Muscle of leg (tissue), 3 donors: ENCODE measurements at regions not wholly inside any gene's neighbourhood (a gene's known extent, or its start where the extent isn't known, plus 50 kb on each side); places are given as distances from the start of the nearest gene placed in this dataset.

Source experiments
- DNase-seq: peaks from one replicate; pipeline ENCODE4 v3.0.0; 2013
- H3K27ac ChIP-seq: one replicate; pipeline ENCODE4 v1.5.1; 2013; ENCODE audit warnings: mild to moderate bottlenecking, low read length, control low read depth
- H3K27me3 ChIP-seq: one replicate; pipeline ENCODE4 v1.6.1; 2013; ENCODE audit warnings: low read length; ENCODE audit not compliant: control insufficient read depth, insufficient read depth
- H3K36me3 ChIP-seq: one replicate; pipeline ENCODE4 v1.6.1; 2013; ENCODE audit warnings: low read length; ENCODE audit not compliant: control insufficient read depth, insufficient read depth
- H3K4me1 ChIP-seq: one replicate; pipeline ENCODE4 v1.6.1; 2013; ENCODE audit warnings: low read length; ENCODE audit not compliant: control insufficient read depth, insufficient read depth
- H3K4me3 ChIP-seq: one replicate; pipeline ENCODE4 v1.5.1; 2013; ENCODE audit warnings: low read length, control low read depth
- H3K9me3 ChIP-seq: replicated peaks from 2 replicates; pipeline ENCODE4 v1.6.1; 2013; ENCODE audit warnings: low read depth, low read length; ENCODE audit not compliant: control insufficient read depth
- WGBS: methylation state at CpG from one replicate; pipeline ENCODE4 v1.1.5; 2013; ENCODE audit warnings: missing lambda C conversion rate; ENCODE audit not compliant: insufficient coverage; 5-methylcytosine and 5-hydroxymethylcytosine counted together

GRCh38 chr18:24590946-24591345 is 130.5 kb downstream of the HRH4 start:
- no peaks in the 10 kb centered on the region for H3K36me3 ChIP-seq
- 74% methylated on average over 4 of the region's 4 CpGs for WGBS
- peaks cover 5% of the 10 kb centered on the region for H3K4me1 ChIP-seq
- DNase-seq, result no peak
- H3K27me3 ChIP-seq, result no peaks in the 10 kb centered on the region
- no peaks in the 10 kb centered on the region for H3K9me3 ChIP-seq
- H3K27ac ChIP-seq, result no peak overlapping the region
- H3K4me3 ChIP-seq, result no peak overlapping the region

- Histone ChIP-seq H3K9me3 (no peaks in the 10 kb centered on the region), H3K4me1 (no peaks in the 10 kb centered on the region), H3K36me3 (no peaks in the 10 kb centered on the region), H3K27me3 (no peaks in the 10 kb centered on the region), H3K27ac (no peak overlapping the region), H3K4me3 (no peak overlapping the region)
- DNase-seq, result no peak
- no CpG with 5 or more reads among the region's 3 CpGs for WGBS
Measured at GRCh38 chr18:24593401-24593800, 133.0 kb downstream of the HRH4 start.

- Histone ChIP-seq H3K9me3 (no peaks in the 10 kb centered on the region), H3K27ac (no peak overlapping the region), H3K4me1 (no peaks in the 10 kb centered on the region), H3K4me3 (no peak overlapping the region), H3K27me3 (no peaks in the 10 kb centered on the region), H3K36me3 (no peaks in the 10 kb centered on the region)
- no peak for DNase-seq
- no CpG with 5 or more reads among the region's 4 CpGs for WGBS
Measured at GRCh38 chr18:24593886-24594285, 133.4 kb downstream of the HRH4 start.

GRCh38 chr18:24595561-24596031 is 135.2 kb downstream of the HRH4 start:
- H3K36me3 ChIP-seq, result no peaks in the 10 kb centered on the region
- H3K27ac ChIP-seq, result no peak overlapping the region
- H3K4me3 ChIP-seq, result no peak overlapping the region
- H3K27me3 ChIP-seq, result no peaks in the 10 kb centered on the region
- H3K9me3 ChIP-seq, result no peaks in the 10 kb centered on the region
- H3K4me1 ChIP-seq, result no peaks in the 10 kb centered on the region
- 61% methylated on average over 5 of the region's 12 CpGs for WGBS
- DNase-seq, result no peak

GRCh38 chr18:24600076-24600654 is 139.7 kb downstream of the HRH4 start:
- H3K4me1 ChIP-seq, result no peaks in the 10 kb centered on the region
- H3K36me3 ChIP-seq, result no peaks in the 10 kb centered on the region
- H3K27ac ChIP-seq, result no peak overlapping the region
- DNase-seq, result peak; percentile 91
- no peaks in the 10 kb centered on the region for H3K9me3 ChIP-seq
- H3K4me3 ChIP-seq, result no peak overlapping the region
- H3K27me3 ChIP-seq, result no peaks in the 10 kb centered on the region
- no CpG with 5 or more reads among the region's 6 CpGs for WGBS

GRCh38 chr18:24601585-24601984 is 141.1 kb downstream of the HRH4 start:
- Histone ChIP-seq H3K4me3 (no peak overlapping the region), H3K27me3 (no peaks in the 10 kb centered on the region), H3K36me3 (no peaks in the 10 kb centered on the region), H3K27ac (no peak overlapping the region), H3K4me1 (no peaks in the 10 kb centered on the region), H3K9me3 (no peaks in the 10 kb centered on the region)
- DNase-seq, result peak; percentile 20
- no CpG with 5 or more reads among the region's 1 CpG for WGBS

GRCh38 chr18:24602201-24602600 is 141.8 kb downstream of the HRH4 start:
- Histone ChIP-seq H3K27ac (no peak overlapping the region), H3K36me3 (no peaks in the 10 kb centered on the region), H3K9me3 (no peaks in the 10 kb centered on the region), H3K27me3 (no peaks in the 10 kb centered on the region), H3K4me3 (no peak overlapping the region), H3K4me1 (no peaks in the 10 kb centered on the region)
- no peak for DNase-seq
- no CpG with 5 or more reads among the region's 4 CpGs for WGBS

- no peaks in the 10 kb centered on the region for H3K4me1 ChIP-seq
- H3K36me3 ChIP-seq, result no peaks in the 10 kb centered on the region
- WGBS, result 33% methylated on average over 2 of the region's 3 CpGs
- H3K9me3 ChIP-seq, result no peaks in the 10 kb centered on the region
- peak; percentile 40 for DNase-seq
- H3K27me3 ChIP-seq, result no peaks in the 10 kb centered on the region
- no peak overlapping the region for H3K27ac ChIP-seq
- H3K4me3 ChIP-seq, result no peak overlapping the region
Measured at GRCh38 chr18:24603151-24603550, 142.7 kb downstream of the HRH4 start.

- DNase-seq, result no peak
- no CpG with 5 or more reads among the region's 1 CpG for WGBS
- peaks cover 3% of the 10 kb centered on the region for H3K4me1 ChIP-seq
- H3K27me3 ChIP-seq, result no peaks in the 10 kb centered on the region
- no peak overlapping the region for H3K27ac ChIP-seq
- no peaks in the 10 kb centered on the region for H3K9me3 ChIP-seq
- H3K4me3 ChIP-seq, result no peak overlapping the region
- H3K36me3 ChIP-seq, result no peaks in the 10 kb centered on the region
Measured at GRCh38 chr18:24605444-24605843, 145.0 kb downstream of the HRH4 start.

GRCh38 chr18:24609254-24609653 is 148.8 kb downstream of the HRH4 start:
- Histone ChIP-seq H3K36me3 (no peaks in the 10 kb centered on the region), H3K9me3 (no peaks in the 10 kb centered on the region), H3K27me3 (no peaks in the 10 kb centered on the region), H3K27ac (no peak overlapping the region), H3K4me3 (no peak overlapping the region), H3K4me1 (peaks cover 3% of the 10 kb centered on the region)
- 63% methylated on average over 5 of the region's 7 CpGs for WGBS
- no peak for DNase-seq

GRCh38 chr18:24611075-24611474 is 150.6 kb downstream of the HRH4 start:
- 71% methylated on average over 2 of the region's 8 CpGs for WGBS
- Histone ChIP-seq H3K36me3 (no peaks in the 10 kb centered on the region), H3K4me3 (no peak overlapping the region), H3K4me1 (peaks cover 3% of the 10 kb centered on the region), H3K27me3 (no peaks in the 10 kb centered on the region), H3K9me3 (no peaks in the 10 kb centered on the region), H3K27ac (no peak overlapping the region)
- DNase-seq, result no peak
